MG63 (cell line): ENCODE measurements at regions not wholly inside any gene's neighbourhood (a gene's known extent, or its start where the extent isn't known, plus 50 kb on each side); places are given as distances from the start of the nearest gene placed in this dataset.

Experiments
- DNase-seq: peaks from one replicate; pipeline ENCODE4 v3.0.0-alpha.2; 2020
- H3K27me3 ChIP-seq: fragments of 250-450 bp; sonication (Bioruptor Pico); 2 replicates; pipeline ENCODE4 v1.5.1; 2020; ENCODE audit warnings: mild to moderate bottlenecking, moderate library complexity
- H3K36me3 ChIP-seq: fragments of 250-450 bp; sonication (Bioruptor Pico); 2 replicates; pipeline ENCODE4 v1.5.1; 2020; ENCODE audit warnings: mild to moderate bottlenecking, moderate library complexity
- H3K4me3 ChIP-seq: fragments of 250-450 bp; sonication (Bioruptor Pico); 2 replicates; pipeline ENCODE4 v1.5.1; 2020; ENCODE audit warnings: mild to moderate bottlenecking, moderate library complexity
- H3K9me3 ChIP-seq: fragments of 250-450 bp; sonication (Bioruptor Pico); 2 replicates; pipeline ENCODE4 v1.5.1; 2020; ENCODE audit warnings: mild to moderate bottlenecking, moderate library complexity

DNA sequence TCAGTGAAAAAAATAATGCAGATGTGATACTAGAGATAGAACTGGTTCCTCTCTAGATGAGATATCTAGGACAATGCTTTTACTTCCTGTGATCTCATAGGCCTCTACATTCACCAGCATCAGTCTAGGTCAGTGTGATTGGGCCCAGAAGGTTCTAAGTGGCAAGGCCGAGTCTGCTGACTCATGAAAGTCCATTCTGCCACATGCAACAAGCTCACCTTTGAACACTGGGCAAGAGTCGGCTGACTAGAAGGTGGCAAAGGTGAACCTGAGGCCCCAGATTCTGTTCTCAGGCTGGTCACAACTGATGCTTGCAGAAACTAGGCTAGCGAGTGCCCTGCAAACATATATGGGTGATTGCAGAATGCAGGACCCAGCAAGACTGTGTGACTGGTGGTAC, 105.7 kb upstream of the PLXNA4 start:
- Histone ChIP-seq H3K36me3 (no peaks in the 10 kb centered on the region), H3K4me3 (no peak overlapping the region), H3K9me3 (no peaks in the 10 kb centered on the region), H3K27me3 (no peaks in the 10 kb centered on the region)
- no peak for DNase-seq

DNA sequence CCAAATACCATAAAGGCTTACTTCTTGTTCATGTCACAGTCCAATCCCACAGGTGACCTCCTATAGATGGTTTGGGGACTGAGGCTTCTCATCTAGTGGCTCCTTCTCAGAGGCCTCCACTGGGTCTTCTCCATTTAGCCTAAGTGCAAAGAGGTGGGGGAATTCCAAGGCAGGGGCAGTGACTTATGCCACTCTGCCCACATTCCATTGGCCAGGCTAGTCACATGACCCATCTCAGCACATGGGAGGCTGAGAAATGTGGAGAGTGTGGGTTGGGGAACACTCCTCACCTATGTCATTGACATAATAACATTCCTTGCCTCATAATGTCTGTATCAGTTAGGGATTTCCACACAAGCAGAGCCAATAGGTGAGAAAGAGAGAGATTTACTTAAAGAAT, 104.3 kb upstream of the PLXNA4 start:
- no peak overlapping the region for H3K4me3 ChIP-seq
- no peaks in the 10 kb centered on the region for H3K27me3 ChIP-seq
- no peaks in the 10 kb centered on the region for H3K36me3 ChIP-seq
- DNase-seq: no peak
- H3K9me3 ChIP-seq: no peaks in the 10 kb centered on the region

DNA sequence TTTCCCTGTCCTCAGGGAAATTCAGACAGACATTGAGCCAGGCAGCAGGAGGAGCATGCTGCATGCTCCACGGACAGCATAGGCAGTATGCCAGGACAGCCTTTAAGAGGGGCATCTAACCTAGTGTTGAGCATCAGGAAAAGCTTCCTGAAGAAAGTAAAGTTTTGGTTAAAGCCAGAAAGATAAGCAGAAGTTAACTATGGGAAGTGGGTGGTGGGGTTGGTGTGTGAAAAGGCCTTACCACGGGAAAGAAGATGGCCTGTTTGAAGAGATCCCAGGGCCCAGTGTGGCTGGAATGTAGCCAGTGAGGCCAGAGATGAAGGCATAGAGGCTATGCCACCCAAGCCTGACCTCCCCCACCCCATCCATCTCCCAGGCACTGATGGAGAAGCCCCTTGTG, 102.4 kb upstream of the PLXNA4 start:
- no peak for DNase-seq
- H3K36me3 ChIP-seq: no peaks in the 10 kb centered on the region
- H3K27me3 ChIP-seq: no peaks in the 10 kb centered on the region
- H3K9me3 ChIP-seq: no peaks in the 10 kb centered on the region
- no peak overlapping the region for H3K4me3 ChIP-seq

DNA sequence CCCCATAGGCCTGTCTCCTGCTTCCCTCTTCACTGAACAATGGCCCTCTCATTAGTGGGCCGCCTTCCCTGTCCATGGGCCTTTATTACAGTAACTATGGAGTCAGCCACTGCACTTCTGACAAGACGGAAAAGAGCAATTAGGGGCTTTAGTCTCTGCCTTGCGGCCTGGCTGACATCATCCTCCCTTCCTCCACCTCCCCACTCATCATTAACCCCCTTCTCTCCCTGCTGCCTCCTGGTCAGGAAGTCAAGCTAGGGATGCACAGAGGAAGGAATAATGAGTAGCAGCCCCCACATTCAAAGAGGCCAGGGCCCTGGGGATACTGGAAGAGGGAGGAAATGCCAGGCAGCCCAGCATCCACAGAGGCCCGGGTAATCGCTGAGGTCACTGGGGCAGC, 101.6 kb upstream of the PLXNA4 start:
- Histone ChIP-seq H3K4me3 (no peak overlapping the region), H3K36me3 (no peaks in the 10 kb centered on the region), H3K9me3 (no peaks in the 10 kb centered on the region), H3K27me3 (no peaks in the 10 kb centered on the region)
- no peak for DNase-seq

DNA sequence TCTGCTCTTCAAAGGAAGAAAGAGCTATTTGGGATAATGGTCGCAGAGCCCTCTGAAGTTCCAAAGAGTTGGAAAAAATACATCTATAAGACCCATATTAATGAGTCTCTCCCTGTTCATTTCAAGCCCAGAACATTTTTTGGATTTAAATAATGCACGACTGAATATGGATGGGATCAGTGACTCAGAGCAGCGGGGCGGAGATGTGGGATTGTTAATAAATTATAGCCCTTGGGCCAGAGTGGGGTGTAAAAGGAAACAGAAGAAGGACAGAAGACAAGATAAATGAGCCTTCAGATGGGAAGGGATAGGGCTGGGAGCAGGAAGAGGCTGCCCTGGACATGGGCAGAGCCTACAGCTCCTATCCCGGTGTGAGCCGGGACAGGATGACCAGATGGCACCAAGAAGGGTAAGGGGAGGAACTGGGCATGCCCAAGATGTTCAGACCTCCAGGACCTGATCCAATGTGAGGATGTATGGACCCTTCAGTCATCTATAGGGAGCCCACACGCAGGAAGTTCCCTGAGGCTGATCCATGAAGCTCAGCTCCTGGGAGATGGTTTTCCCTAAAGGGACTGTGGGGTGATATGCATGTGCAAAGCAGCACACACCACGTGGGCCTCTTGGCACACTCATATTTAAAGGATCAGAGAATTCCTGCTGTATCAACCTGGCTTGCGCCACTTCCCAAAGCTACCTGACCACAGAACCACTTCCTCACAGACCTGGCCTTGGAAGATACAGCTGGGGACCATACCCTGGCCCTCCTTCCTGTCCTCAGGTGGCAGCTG, 96.1 kb upstream of the PLXNA4 start:
- Histone ChIP-seq H3K36me3 (no peaks in the 10 kb centered on the region), H3K27me3 (no peaks in the 10 kb centered on the region), H3K4me3 (no peak overlapping the region), H3K9me3 (no peaks in the 10 kb centered on the region)
- no peak for DNase-seq

DNA sequence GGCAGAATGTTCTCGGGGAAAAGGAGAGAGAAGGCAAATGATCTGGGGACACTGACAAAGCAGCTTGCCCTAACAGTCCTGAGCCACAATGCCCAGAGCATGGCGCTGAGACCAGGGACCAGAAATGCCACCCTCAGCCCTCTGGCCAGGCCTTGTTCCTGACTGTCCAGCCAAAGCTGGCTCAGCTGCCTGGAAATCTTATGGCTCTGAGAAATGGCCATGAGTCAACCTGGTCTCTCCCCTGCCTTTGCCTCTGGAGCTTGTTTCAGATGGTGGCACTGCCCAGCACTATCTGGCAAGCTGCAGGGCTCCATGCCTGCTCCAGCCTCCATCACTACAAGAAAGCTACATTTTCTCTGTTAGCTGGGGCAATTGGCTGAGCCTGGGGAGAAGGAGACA, 90.5 kb upstream of the PLXNA4 start:
- Histone ChIP-seq H3K9me3 (no peaks in the 10 kb centered on the region), H3K27me3 (no peaks in the 10 kb centered on the region), H3K36me3 (no peaks in the 10 kb centered on the region), H3K4me3 (no peak overlapping the region)
- DNase-seq: no peak

DNA sequence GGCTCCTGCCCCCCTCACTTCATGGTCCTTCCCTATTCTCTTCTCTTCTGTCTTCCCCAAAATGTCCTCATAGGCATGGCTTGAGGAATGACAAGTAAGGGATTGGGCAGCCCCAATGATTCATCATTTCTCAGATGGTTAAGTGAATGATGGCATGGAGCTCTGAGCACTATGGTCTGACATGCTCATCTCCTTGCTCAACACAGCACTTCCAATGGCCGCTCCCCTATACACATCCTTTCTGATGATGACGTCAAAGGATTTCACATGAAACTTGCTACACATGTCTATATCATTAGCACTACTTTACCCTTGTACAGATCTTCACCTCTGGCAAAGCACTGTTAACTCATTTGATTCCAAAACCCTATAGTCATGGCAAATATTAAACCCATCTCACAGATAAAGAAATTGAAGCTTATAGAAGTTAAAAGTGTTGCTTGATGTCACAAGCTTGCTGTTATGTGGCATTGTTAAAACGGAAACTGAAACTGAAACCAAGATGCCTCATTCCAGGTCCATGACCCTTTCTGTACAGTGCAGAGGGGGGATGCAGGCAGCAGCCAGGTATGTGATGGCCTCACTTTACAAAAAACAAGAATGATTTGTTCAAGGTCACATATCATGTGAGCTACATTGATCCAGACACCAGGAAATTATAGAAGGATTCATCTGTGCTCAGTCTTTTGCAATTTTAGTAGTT, 90.0 kb upstream of the PLXNA4 start:
- no peaks in the 10 kb centered on the region for H3K9me3 ChIP-seq
- H3K4me3 ChIP-seq: no peak overlapping the region
- no peaks in the 10 kb centered on the region for H3K27me3 ChIP-seq
- no peak for DNase-seq
- H3K36me3 ChIP-seq: no peaks in the 10 kb centered on the region

DNA sequence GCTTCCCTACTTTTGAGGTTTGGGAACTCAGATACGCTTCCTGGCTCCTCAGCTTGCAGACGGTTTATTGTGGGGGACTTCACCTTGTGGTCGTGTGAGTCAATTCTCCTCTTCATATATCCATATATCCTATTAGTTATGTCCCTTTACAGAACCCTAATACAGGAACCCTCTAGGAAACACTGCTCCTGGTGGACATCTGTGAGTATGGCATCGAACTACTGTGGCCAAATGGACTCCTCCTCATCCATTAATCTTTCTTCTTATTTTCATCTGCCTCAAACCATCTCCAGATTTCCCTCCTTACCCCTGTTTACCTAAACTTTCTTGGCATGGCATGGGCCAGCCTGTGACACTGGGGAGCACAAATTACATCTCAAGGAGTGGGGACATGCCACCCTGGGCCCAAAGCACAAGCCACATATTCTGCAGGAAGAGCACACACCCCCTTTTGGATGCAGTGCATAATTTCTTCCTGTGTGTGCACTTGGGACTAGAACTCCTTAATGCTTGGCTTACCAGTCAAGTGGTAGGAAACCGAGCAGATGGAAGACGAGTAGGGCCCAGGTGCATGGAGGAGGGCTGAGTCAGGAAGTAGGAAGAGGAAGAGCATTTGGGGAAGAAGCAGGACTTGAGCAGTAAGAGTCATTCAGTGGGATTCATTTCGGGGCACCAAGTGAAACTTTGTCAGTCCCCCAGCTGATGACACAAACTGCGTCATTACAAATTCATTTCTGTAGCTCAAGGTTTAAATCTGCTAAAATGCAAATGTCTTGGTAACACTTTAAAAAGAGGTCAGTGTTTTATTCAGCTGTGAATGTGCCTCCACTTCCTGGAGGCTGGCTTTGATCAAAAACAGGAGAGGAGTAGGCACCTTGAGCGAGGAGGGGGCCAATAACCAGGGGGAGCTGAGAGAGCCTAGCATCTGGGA, 80.8 kb upstream of the PLXNA4 start:
- Histone ChIP-seq H3K9me3 (no peaks in the 10 kb centered on the region), H3K36me3 (no peaks in the 10 kb centered on the region), H3K27me3 (no peaks in the 10 kb centered on the region), H3K4me3 (no peak overlapping the region)
- no peak for DNase-seq

DNA sequence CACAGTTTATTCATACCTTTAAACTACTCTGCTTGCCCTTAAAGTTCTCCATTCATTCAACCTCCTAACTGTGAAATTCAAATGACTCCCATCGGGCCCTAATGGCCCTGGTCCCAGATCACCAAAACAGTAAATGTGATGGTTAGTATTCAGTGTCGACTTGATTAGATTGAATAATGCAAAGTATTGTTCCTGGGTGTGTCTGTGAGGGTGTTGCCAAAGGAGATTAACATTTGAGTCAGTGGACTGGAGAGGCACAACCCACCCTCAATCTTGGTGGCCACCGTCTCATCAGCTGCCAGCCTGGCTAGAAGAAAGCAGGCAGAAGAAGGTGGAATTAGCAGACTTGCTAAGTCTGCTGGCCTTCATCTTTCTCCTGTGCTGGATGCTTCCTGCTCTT, 80.1 kb upstream of the PLXNA4 start:
- Histone ChIP-seq H3K9me3 (no peaks in the 10 kb centered on the region), H3K27me3 (no peaks in the 10 kb centered on the region), H3K36me3 (no peaks in the 10 kb centered on the region), H3K4me3 (no peak overlapping the region)
- no peak for DNase-seq

DNA sequence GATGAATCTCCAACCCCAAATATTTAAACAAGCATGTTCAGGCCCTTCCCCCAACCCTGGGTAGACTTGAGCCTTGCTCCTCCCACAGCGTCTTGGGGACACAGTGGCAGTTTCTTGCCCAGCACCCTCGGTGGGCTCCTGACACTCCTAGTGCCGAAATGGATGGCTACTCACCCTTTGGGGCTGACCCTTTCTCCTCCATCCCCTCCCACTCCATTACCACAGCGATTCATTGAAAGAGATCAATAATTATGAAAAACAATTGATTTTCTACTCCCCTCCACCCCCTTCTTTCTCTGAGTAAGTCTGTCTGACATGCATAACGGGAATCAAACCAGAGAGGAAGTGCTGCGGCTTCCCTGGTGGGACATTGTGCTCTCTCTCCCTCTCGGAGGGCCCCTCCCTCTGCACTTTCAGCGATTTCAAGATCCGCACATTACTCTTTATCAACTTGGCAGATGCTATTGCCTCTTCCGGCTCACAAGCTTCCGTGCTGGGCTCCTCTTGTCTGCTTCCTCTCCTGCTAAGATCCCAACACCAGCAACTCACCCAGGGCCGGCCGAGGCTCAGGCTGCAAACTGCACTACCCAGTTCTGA, 79.0 kb upstream of the PLXNA4 start:
- Histone ChIP-seq H3K4me3 (no peak overlapping the region), H3K9me3 (no peaks in the 10 kb centered on the region), H3K36me3 (no peaks in the 10 kb centered on the region), H3K27me3 (no peaks in the 10 kb centered on the region)
- DNase-seq: no peak

DNA sequence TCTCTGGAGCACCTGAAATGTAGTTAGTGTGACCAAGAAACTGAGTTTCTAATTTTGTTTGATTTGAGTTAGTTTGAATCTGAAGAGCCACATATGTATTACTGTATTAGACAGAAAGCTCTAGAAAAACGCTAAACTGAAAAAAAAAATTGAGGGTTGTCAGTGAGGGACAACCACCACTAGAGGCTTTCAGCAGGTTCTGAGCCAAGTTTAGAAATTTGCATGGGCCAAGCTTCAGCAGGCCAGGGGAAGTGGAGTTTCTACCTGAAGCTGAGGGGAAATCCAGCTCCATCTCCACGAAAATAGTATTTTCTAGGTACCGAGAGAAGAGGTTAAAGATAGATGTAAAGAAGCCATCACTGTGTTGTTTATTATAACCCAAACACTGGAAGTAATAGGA, 77.9 kb upstream of the PLXNA4 start:
- Histone ChIP-seq H3K27me3 (no peaks in the 10 kb centered on the region), H3K9me3 (no peaks in the 10 kb centered on the region), H3K4me3 (no peak overlapping the region), H3K36me3 (no peaks in the 10 kb centered on the region)
- DNase-seq: no peak

DNA sequence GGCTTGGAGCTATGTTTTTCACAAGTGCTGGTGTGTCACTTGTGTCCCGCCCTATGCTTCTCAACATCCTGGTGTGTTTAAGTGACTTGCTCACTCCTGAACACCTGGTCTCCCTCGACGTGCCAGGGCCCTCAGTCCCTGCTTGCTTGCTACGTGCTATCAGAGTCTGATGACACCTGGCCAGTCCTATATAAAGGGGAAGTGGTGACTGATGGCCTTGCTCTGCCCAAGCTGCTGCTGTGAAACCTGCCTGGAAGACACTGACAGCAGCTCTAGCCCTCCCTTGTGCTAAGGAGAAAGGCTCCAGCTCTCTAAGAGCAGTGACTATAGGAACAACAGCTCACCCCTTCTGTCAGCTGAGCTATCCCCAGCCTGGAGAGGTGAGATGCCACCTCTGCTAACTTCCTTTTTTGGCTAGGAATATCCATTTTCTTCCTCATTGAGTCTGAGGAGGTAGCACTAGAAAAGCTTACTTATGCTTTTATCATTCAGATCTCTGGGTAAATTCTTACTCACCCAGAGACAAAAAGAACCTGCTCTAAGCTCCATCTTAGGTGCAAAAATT, 77.2 kb upstream of the PLXNA4 start:
- Histone ChIP-seq H3K9me3 (no peaks in the 10 kb centered on the region), H3K36me3 (no peaks in the 10 kb centered on the region), H3K4me3 (no peak overlapping the region), H3K27me3 (no peaks in the 10 kb centered on the region)
- DNase-seq: no peak

DNA sequence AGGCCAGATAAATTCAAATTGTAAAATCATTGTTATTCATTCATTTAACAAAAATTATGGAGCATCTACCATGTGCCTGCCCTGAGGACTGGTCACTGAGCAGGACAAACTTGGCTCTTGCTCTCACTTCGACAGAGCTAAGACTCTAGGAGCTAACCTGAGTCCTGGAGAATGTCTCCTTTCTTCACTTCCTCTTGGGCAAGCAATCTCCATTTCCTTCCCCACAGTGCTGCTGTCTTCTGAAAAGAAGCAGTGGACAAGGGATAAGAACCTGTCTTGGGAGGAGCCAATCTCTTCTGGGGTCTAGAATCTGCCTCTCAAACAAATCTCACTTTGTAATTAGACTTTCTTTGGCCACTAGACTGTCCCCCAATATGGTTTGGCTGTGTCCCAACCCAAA, 76.2 kb upstream of the PLXNA4 start:
- Histone ChIP-seq H3K27me3 (no peaks in the 10 kb centered on the region), H3K36me3 (no peaks in the 10 kb centered on the region), H3K4me3 (no peak overlapping the region), H3K9me3 (no peaks in the 10 kb centered on the region)
- no peak for DNase-seq

DNA sequence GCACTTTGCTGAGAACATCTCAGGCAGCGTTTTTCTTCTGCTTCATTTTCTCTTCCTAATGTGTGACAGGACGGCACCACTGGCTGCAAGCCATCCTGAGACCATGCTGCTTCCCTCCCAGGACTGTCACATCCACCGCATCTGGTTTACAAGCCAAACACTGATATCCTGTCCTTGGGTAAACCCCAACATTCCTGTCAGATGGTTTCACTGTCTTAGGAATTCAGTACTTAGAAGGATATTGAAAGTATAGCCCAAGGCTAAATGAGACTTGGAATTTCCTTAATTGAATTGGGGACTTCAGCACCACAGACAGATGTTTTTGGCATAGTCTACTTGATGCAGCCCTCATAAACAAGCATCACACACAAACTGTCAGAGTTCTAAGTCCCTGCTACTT, 74.2 kb upstream of the PLXNA4 start:
- no peaks in the 10 kb centered on the region for H3K27me3 ChIP-seq
- DNase-seq: peak; percentile 20
- H3K4me3 ChIP-seq: no peak overlapping the region
- H3K36me3 ChIP-seq: no peaks in the 10 kb centered on the region
- H3K9me3 ChIP-seq: no peaks in the 10 kb centered on the region

DNA sequence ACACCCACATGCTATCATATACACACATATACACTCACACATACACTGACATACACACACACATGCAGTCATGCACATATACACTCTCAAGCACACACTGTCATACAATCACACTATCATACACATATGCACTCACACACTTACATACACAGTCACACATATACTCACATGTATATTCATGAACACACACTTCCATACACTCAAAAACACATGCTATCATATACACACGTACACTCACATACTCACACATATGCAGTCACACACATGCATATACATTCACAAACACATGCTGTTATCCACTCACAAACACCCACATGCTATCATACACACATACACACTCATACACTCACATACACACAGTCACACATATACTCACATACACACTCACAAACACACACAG, 71.0 kb upstream of the PLXNA4 start:
- H3K27me3 ChIP-seq: no peaks in the 10 kb centered on the region
- H3K4me3 ChIP-seq: no peak overlapping the region

DNA sequence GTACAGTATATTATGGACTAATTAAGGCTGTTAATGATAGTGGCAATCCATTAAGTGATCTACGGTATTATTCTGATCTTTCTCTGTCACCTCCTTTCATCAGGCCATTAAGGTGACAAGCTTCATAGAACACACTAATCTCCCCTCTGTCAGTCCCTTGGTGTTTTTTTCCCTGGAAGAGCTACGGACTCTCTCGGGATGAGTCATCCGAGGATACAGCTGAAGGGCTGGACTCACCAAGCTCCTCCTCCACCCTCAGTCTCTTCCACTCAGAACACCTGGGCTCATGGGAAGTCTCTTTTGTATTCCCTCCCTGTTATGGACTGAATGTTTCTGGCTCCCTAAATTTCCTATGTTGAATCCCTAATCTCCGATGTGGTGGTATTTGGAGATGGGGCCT, 69.8 kb upstream of the PLXNA4 start:
- Histone ChIP-seq H3K9me3 (no peaks in the 10 kb centered on the region), H3K27me3 (no peaks in the 10 kb centered on the region), H3K36me3 (no peaks in the 10 kb centered on the region), H3K4me3 (no peak overlapping the region)
- DNase-seq: no peak

More for the DNA sequence above, 71.0 kb upstream of the PLXNA4 start:
- DNase-seq: no peak
- no peaks in the 10 kb centered on the region for H3K36me3 ChIP-seq
- no peaks in the 10 kb centered on the region for H3K9me3 ChIP-seq

DNA sequence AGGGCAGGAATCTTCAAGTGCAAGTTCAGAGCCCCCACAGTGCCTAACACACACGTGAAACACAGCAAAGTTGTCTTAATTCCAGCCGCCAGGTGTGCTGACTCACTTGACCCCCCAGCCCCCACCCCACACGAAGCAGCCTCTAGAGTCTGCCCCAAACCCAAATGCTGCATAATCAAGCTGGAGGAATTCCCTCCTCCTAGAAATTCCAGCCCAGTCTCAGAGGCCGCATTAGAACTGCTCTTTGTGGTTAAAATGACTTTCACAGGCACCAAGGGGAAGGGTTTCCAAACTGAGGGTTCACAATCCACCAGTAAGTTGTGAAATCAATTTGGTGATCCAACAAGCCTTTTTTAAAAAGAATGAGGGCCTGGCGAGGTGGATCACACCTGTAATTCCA, 67.0 kb upstream of the PLXNA4 start:
- Histone ChIP-seq H3K4me3 (no peak overlapping the region), H3K27me3 (no peaks in the 10 kb centered on the region), H3K9me3 (no peaks in the 10 kb centered on the region), H3K36me3 (no peaks in the 10 kb centered on the region)
- DNase-seq: no peak
